ENCODE measurements at regions not wholly inside any gene's neighbourhood (a gene's known extent, or its start where the extent isn't known, plus 50 kb on each side); places are given as distances from the start of the nearest gene placed in this dataset.

- no peaks in the 10 kb centered on the region for H3K27me3 ChIP-seq (ENCODE audit: control insufficient read depth in 2 of 2, insufficient read depth in 2 of 2, low read length in 2 of 2)
- no peaks in the 10 kb centered on the region for H3K9me3 ChIP-seq (replicated peaks in 1 of 2; ENCODE audit: control insufficient read depth in 1 of 2, insufficient read depth in 1 of 2, low read length in 2 of 2)
- WGBS (ENCODE audit: insufficient coverage): no CpG with 5 or more reads among the region's 1 CpG
- peaks cover 0 to 2% (median 0%) of the 10 kb centered on the region in 3 donors for H3K27me3 Mint-ChIP-seq (ENCODE audit: low read depth in 3 of 3)
- H3K27ac Mint-ChIP-seq: no peak overlapping the region
- H3K4me1 ChIP-seq (ENCODE audit: control insufficient read depth in 1 of 2, insufficient read depth in 2 of 2, low read length in 2 of 2): no peaks in the 10 kb centered on the region
- no peak overlapping the region for H3K27ac ChIP-seq (ENCODE audit: low read depth in 1 of 2, low read length in 2 of 2)
- no peaks in the 10 kb centered on the region for H3K36me3 ChIP-seq (replicated peaks in 1 of 2; ENCODE audit: control insufficient read depth in 1 of 2, insufficient read depth in 2 of 2, low read length in 2 of 2)
- H3K79me2 ChIP-seq (ENCODE audit: insufficient read depth, low read length): no peaks in the 10 kb centered on the region
- H3K36me3 Mint-ChIP-seq: no peaks in the 10 kb centered on the region
- H4K20me1 ChIP-seq (ENCODE audit: insufficient read depth, low read length): no peaks in the 10 kb centered on the region
- peaks cover 6% of the 10 kb centered on the region for H3K4me1 Mint-ChIP-seq
- no peak for TF ChIP-seq CTCF (IDR thresholded peaks at IDR 0.05)
- no peak overlapping the region for H3K4me3 Mint-ChIP-seq
- intact Hi-C loops (cut with micrococcal nuclease): no loop called here
- H2AFZ ChIP-seq (ENCODE audit: insufficient read depth, low read depth, low read length, poor library complexity, severe bottlenecking): no peak overlapping the region
- peaks cover 6 to 14% (median 9%) of the 10 kb centered on the region in 7 donors for H3K9me3 Mint-ChIP-seq
- DNase-seq: no peak
- H3K9ac ChIP-seq (ENCODE audit: insufficient read depth, low read length, poor library complexity, severe bottlenecking): no peak overlapping the region
- H3K4me3 ChIP-seq (replicated peaks in 1 of 3; ENCODE audit: low read depth in 2 of 3, low read length in 3 of 3): no peak overlapping the region
- no peak overlapping the region for H3K4me2 ChIP-seq (replicated peaks; ENCODE audit: extremely low read depth, low read length, poor library complexity, severe bottlenecking)
These were observed 145.8 kb downstream of the ACTL7B start for GRCh38 chr9:108709997-108710396.

GRCh38 chr9:108709126-108709525, 146.7 kb downstream of the ACTL7B start:
- no peak for DNase-seq
- no peaks in the 10 kb centered on the region for H4K20me1 ChIP-seq (ENCODE audit: insufficient read depth, low read length)
- H3K27me3 ChIP-seq (ENCODE audit: control insufficient read depth in 2 of 2, insufficient read depth in 2 of 2, low read length in 2 of 2): no peaks in the 10 kb centered on the region
- Mint-ChIP-seq H3K9me3 (peaks cover 3 to 8% (median 6%) of the 10 kb centered on the region in 7 donors), H3K27me3 (ENCODE audit: low read depth in 3 of 3) (peaks cover 0 to 2% (median 0%) of the 10 kb centered on the region in 3 donors), H3K27ac (no peak overlapping the region), H3K4me1 (peaks cover 6% of the 10 kb centered on the region), H3K4me3 (no peak overlapping the region), H3K36me3 (no peaks in the 10 kb centered on the region)
- no peaks in the 10 kb centered on the region for H3K9me3 ChIP-seq (replicated peaks in 1 of 2; ENCODE audit: control insufficient read depth in 1 of 2, insufficient read depth in 1 of 2, low read length in 2 of 2)
- intact Hi-C loops (cut with micrococcal nuclease): no loop called here
- no peaks in the 10 kb centered on the region for H3K4me1 ChIP-seq (ENCODE audit: control insufficient read depth in 1 of 2, insufficient read depth in 2 of 2, low read length in 2 of 2)
- no peak overlapping the region for H3K4me3 ChIP-seq (replicated peaks in 1 of 3; ENCODE audit: low read depth in 2 of 3, low read length in 3 of 3)
- no peak overlapping the region for H3K27ac ChIP-seq (ENCODE audit: low read depth in 1 of 2, low read length in 2 of 2)
- no peak overlapping the region for H2AFZ ChIP-seq (ENCODE audit: insufficient read depth, low read depth, low read length, poor library complexity, severe bottlenecking)
- no peaks in the 10 kb centered on the region for H3K79me2 ChIP-seq (ENCODE audit: insufficient read depth, low read length)
- no peak overlapping the region for H3K9ac ChIP-seq (ENCODE audit: insufficient read depth, low read length, poor library complexity, severe bottlenecking)
- no peak for TF ChIP-seq CTCF (IDR thresholded peaks at IDR 0.05)
- no peak overlapping the region for H3K4me2 ChIP-seq (replicated peaks; ENCODE audit: extremely low read depth, low read length, poor library complexity, severe bottlenecking)
- H3K36me3 ChIP-seq (replicated peaks in 1 of 2; ENCODE audit: control insufficient read depth in 1 of 2, insufficient read depth in 2 of 2, low read length in 2 of 2): no peaks in the 10 kb centered on the region

Measured in CD14-positive monocyte (primary cell).